OCI-LY3 (cell line): ENCODE measurements at regions not wholly inside any gene's neighbourhood (a gene's known extent, or its start where the extent isn't known, plus 50 kb on each side); places are given as distances from the start of the nearest gene placed in this dataset.

ENCODE experiments used
- CTCF ChIP-seq: fragments of 200-600, 300-600 bp; sonication (generic); IDR thresholded peaks from 2 replicates; pipeline ENCODE4 v1.5.1; 2014; ENCODE audit warnings: antibody characterized with exemption, low read length, low read depth
- EZH2phosphoT487 ChIP-seq: fragments of 200-600 bp; shearing (Covaris generic); IDR thresholded peaks from 2 replicates; pipeline ENCODE4 v1.6.1; 2018; ENCODE audit warnings: antibody characterized with exemption, mixed run types, low read depth

- TF ChIP-seq CTCF, result no peak
- TF ChIP-seq EZH2phosphoT487, result no peak
These were observed 122.6 kb upstream of the HS3ST2 start for GRCh38 chr16:22691335-22691734.
